IMR-90 (cell line): ENCODE measurements at regions not wholly inside any gene's neighbourhood (a gene's known extent, or its start where the extent isn't known, plus 50 kb on each side); places are given as distances from the start of the nearest gene placed in this dataset.

Experiments used
- ATAC-seq: fragments of 200-7000 bp; cut with Tn5 transposase; 2 replicates; pipeline ENCODE4 v1.9.1; 2020; ENCODE audit warnings: low read depth, mild to moderate bottlenecking, moderate library complexity
- BruUV-seq: library from RNA; stranded (reverse); fragments of 400-500 nt; replicated peaks from 2 replicates; lab custom pipeline; 2021; lab: Mats Ljungman, UMichigan
- CTCF ChIA-PET: fragments of 300-600 bp; formaldehyde crosslinking; extraction: SDS; loops from one replicate; lab custom pipeline; 2021; ENCODE audit warnings: antibody characterized with exemption; lab: Yijun Ruan, JAX
- POLR2A ChIA-PET: fragments of 300-600 bp; sonication (Branson Sonifier 250); formaldehyde crosslinking; loops from one replicate; lab custom pipeline; 2022; ENCODE audit warnings: antibody characterized with exemption; ENCODE audit not compliant: unreplicated experiment; lab: Charles Lee
- DNase-seq: peaks from one replicate; pipeline ENCODE4 v3.0.0; 2013
- H2AFZ ChIP-seq: replicated peaks from 2 replicates; pipeline ENCODE3; 2013; ENCODE audit warnings: low read length, mild to moderate bottlenecking; ENCODE audit not compliant: poor library complexity
- H2AK5ac ChIP-seq: 2 replicates; pipeline ENCODE4 v1.6.1; 2013; ENCODE audit warnings: low read depth, low read length, inconsistent platforms
- H2AK9ac ChIP-seq: replicated peaks from 2 replicates; pipeline ENCODE3; 2013; ENCODE audit warnings: mild to moderate bottlenecking, low read depth, low read length, moderate library complexity; ENCODE audit not compliant: poor library complexity
- H2BK120ac ChIP-seq: 2 replicates; pipeline ENCODE4 v1.6.1; 2013; ENCODE audit warnings: low read depth, low read length, inconsistent platforms
- H2BK15ac ChIP-seq: 3 replicates; pipeline ENCODE4 v1.6.1; 2013; ENCODE audit warnings: low read depth, low read length, inconsistent platforms
- H2BK20ac ChIP-seq: 2 replicates; pipeline ENCODE4 v1.6.1; 2013; ENCODE audit warnings: low read depth, mild to moderate bottlenecking, inconsistent platforms, low read length, moderate library complexity
- H2BK5ac ChIP-seq: 2 replicates; pipeline ENCODE4 v1.6.1; 2013; ENCODE audit warnings: mild to moderate bottlenecking, low read depth, low read length, inconsistent platforms; ENCODE audit not compliant: poor library complexity, severe bottlenecking
- H3K14ac ChIP-seq: replicated peaks from 2 replicates; pipeline ENCODE4 v1.6.1; 2013; ENCODE audit warnings: low read depth, low read length, inconsistent platforms
- H3K18ac ChIP-seq: 2 replicates; pipeline ENCODE4 v1.6.1; 2013; ENCODE audit warnings: low read depth, low read length, control low read depth
- H3K23ac ChIP-seq: 2 replicates; pipeline ENCODE4 v1.6.1; 2013; ENCODE audit warnings: low read depth, low read length, inconsistent platforms
- H3K27ac ChIP-seq: 2 replicates; pipeline ENCODE4 v1.5.1; 2013; ENCODE audit warnings: mild to moderate bottlenecking, control low read depth, low read length; ENCODE audit not compliant: insufficient read depth
- H3K27me3 ChIP-seq: 2 replicates; pipeline ENCODE4 v1.6.1; 2013; ENCODE audit warnings: low read length; ENCODE audit not compliant: control insufficient read depth, insufficient read depth
- H3K36me3 ChIP-seq: 2 replicates; pipeline ENCODE4 v1.6.1; 2013; ENCODE audit warnings: low read length, mixed read lengths; ENCODE audit not compliant: control insufficient read depth, insufficient read depth
- H3K4ac ChIP-seq: 2 replicates; pipeline ENCODE4 v1.6.1; 2013; ENCODE audit warnings: low read depth, low read length, inconsistent platforms
- H3K4me1 ChIP-seq: 2 replicates; pipeline ENCODE4 v1.6.1; 2013; ENCODE audit warnings: low read length, mixed read lengths; ENCODE audit not compliant: control insufficient read depth, insufficient read depth
- H3K4me2 ChIP-seq: 2 replicates; pipeline ENCODE4 v1.6.1; 2013; ENCODE audit warnings: low read depth, mild to moderate bottlenecking, control low read depth, low read length, moderate library complexity
- H3K4me3 ChIP-seq: 2 replicates; pipeline ENCODE4 v1.5.1; 2013; ENCODE audit warnings: low read depth, mild to moderate bottlenecking, control low read depth, low read length, moderate library complexity; ENCODE audit not compliant: insufficient read depth
- H3K56ac ChIP-seq: 2 replicates; pipeline ENCODE4 v1.6.1; 2013; ENCODE audit warnings: low read length, inconsistent platforms; ENCODE audit not compliant: insufficient read depth; ENCODE audit errors: extremely low read depth
- H3K79me1 ChIP-seq, 2 experiments: 2 replicates each; pipeline ENCODE4 v1.6.1; 2013; ENCODE audit warnings: low read length in 2 of 2, inconsistent platforms in 1 of 2, low read depth in 1 of 2
- H3K9ac ChIP-seq: 2 replicates; pipeline ENCODE4 v1.6.1; 2013; ENCODE audit warnings: low read depth, low read length, control low read depth
- H3K9me1 ChIP-seq: 2 replicates; pipeline ENCODE4 v1.6.1; 2013; ENCODE audit warnings: low read length, inconsistent platforms; ENCODE audit not compliant: insufficient read depth
- H3K9me3 ChIP-seq: 2 replicates; pipeline ENCODE4 v1.6.1; 2013; ENCODE audit warnings: low read length; ENCODE audit not compliant: control insufficient read depth, insufficient read depth
- H4K20me1 ChIP-seq: 2 replicates; pipeline ENCODE4 v1.6.1; 2013; ENCODE audit warnings: low read length, inconsistent platforms; ENCODE audit not compliant: insufficient read depth
- H4K5ac ChIP-seq: 2 replicates; pipeline ENCODE4 v1.6.1; 2013; ENCODE audit warnings: mild to moderate bottlenecking, low read depth, low read length, control low read depth
- H4K8ac ChIP-seq, 2 experiments: 2 replicates each; pipeline ENCODE4 v1.6.1; 2013; ENCODE audit warnings: low read depth in 2 of 2, low read length in 2 of 2, control low read depth in 1 of 2, inconsistent platforms in 1 of 2
- H4K91ac ChIP-seq: 2 replicates; pipeline ENCODE4 v1.6.1; 2013; ENCODE audit warnings: low read depth, low read length, inconsistent platforms; ENCODE audit not compliant: insufficient read depth
- BHLHE40 ChIP-seq: fragments of 150-350 bp; IDR thresholded peaks from 2 replicates; pipeline ENCODE4 v1.6.1; 2016; ENCODE audit warnings: mild to moderate bottlenecking, low read depth, low read length
- CEBPB ChIP-seq: IDR thresholded peaks from 2 replicates; pipeline ENCODE4 v1.6.1; 2012; ENCODE audit warnings: low read depth, low read length, improper control_type of control experiment
- CHD1 ChIP-seq: IDR thresholded peaks from 2 replicates; pipeline ENCODE4 v1.6.1; 2012; ENCODE audit warnings: low read depth, low read length, improper control_type of control experiment
- FOS ChIP-seq: fragments of 150-350 bp; IDR thresholded peaks from 2 replicates; pipeline ENCODE4 v1.6.1; 2016; ENCODE audit warnings: low read depth, low read length
- MAFK ChIP-seq: IDR thresholded peaks from 2 replicates; pipeline ENCODE4 v1.6.1; 2012; ENCODE audit warnings: low read depth, low read length, improper control_type of control experiment
- MAZ ChIP-seq: IDR thresholded peaks from 2 replicates; pipeline ENCODE4 v1.6.1; 2012; ENCODE audit warnings: low read depth, mild to moderate bottlenecking, low read length, improper control_type of control experiment, moderate library complexity, borderline replicate concordance
- MXI1 ChIP-seq: IDR thresholded peaks from 2 replicates; pipeline ENCODE4 v1.6.1; 2012; ENCODE audit warnings: low read depth, mild to moderate bottlenecking, low read length, moderate library complexity, borderline replicate concordance
- NFE2L2 ChIP-seq: fragments of 150-350 bp; IDR thresholded peaks from 2 replicates; pipeline ENCODE4 v1.6.1; 2016; ENCODE audit warnings: low read depth, mild to moderate bottlenecking, low read length
- POLR2A ChIP-seq: IDR thresholded peaks from 2 replicates; pipeline ENCODE4 v1.6.1; 2012; ENCODE audit warnings: mild to moderate bottlenecking, low read depth, low read length
- RAD21 ChIP-seq: IDR thresholded peaks from 2 replicates; pipeline ENCODE4 v1.6.1; 2012; ENCODE audit warnings: low read length, improper control_type of control experiment
- RCOR1 ChIP-seq: IDR thresholded peaks from 2 replicates; pipeline ENCODE4 v1.6.1; 2012; ENCODE audit warnings: mild to moderate bottlenecking, low read length, improper control_type of control experiment; ENCODE audit not compliant: insufficient replicate concordance
- RFX5 ChIP-seq: IDR thresholded peaks from 2 replicates; pipeline ENCODE4 v1.8.0; 2012; ENCODE audit warnings: low read depth, mild to moderate bottlenecking, low read length, moderate library complexity
- SMC3 ChIP-seq: fragments of 150-350 bp; IDR thresholded peaks from 2 replicates; pipeline ENCODE4 v1.6.1; 2016; ENCODE audit warnings: low read depth, mild to moderate bottlenecking, antibody characterized with exemption, low read length, moderate library complexity
- USF2 ChIP-seq: fragments of 150-350 bp; IDR thresholded peaks from 2 replicates; pipeline ENCODE4 v1.6.1; 2017; ENCODE audit warnings: mild to moderate bottlenecking, antibody characterized with exemption, low read length, low read depth
- WGBS, 2 experiments: methylation state at CpG; one replicate each; pipeline versions ENCODE4 v1.1.5 to v1.1.7; 2013; ENCODE audit warnings: missing lambda C conversion rate in 2 of 2; ENCODE audit not compliant: insufficient read length in 1 of 2; ENCODE audit errors: extremely low coverage in 2 of 2; 5-methylcytosine and 5-hydroxymethylcytosine counted together
- dilution Hi-C: fragments of 300-500 bp; cut with HindIII; formaldehyde crosslinking; loops from one replicate; pipeline ENCODE4 v1.14.3; 2018; ENCODE audit warnings: low sequenced_read_pairs; ENCODE audit not compliant: unreplicated experiment
- in situ Hi-C: fragments of 300-500 bp; cut with MboI; formaldehyde crosslinking; loops from 3 replicates; pipeline ENCODE4 v1.14.3; 2019; ENCODE audit warnings: low sequenced_read_pairs, inconsistent platforms, mixed read lengths
- intact Hi-C: fragments of 100-400 bp; cut with micrococcal nuclease; formaldehyde crosslinking; loops from 2 replicates; pipeline ENCODE4 v1.10.0; 2022
- TF ChIP-seq, protein P1 (sequence below): conservative IDR thresholded peaks from 2 replicates; pipeline ENCODE4 v1.5.1; 2012; ENCODE audit warnings: mild to moderate bottlenecking, low read depth, low read length, improper control_type of control experiment
- TF ChIP-seq, protein P2 (sequence below): fragments of 150-350 bp; IDR thresholded peaks from 2 replicates; pipeline ENCODE4 v1.6.1; 2016; ENCODE audit warnings: low read depth, mild to moderate bottlenecking, low read length, moderate library complexity, borderline replicate concordance

DNA sequence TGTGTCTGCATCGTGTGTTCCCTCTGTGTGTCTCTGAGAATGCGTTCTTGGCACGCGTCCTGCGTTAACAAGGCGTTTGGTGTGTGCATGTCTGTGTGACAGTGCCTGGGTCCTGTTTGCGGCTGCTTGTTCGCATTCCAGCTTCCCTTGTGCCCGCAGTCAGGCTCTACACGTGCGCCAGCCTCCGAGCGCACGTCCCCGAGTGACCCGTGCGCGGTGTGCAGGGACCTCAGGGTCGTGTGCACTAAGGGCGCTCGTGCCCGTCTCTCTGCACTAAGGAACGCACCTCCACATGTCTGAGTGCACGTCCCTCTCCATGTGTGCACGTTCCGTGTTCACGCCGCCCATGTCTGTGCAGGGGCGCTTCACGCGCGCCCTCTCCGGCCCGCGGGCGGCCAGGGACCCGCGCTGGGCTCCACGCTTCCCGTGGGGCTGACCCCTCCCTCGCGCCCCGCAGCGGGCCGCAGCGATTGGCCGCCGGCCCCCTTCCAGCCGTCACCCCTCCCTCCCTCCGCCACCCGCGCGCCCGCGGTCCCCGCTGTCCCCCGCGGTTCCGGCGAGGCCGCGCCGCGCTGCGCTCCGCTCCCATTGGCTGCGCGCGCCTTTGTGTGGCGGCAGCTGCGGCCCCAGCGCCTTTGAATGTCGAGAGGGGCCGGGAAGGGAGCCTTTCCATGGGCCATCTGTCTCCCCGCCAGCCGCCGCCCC is 229.4 kb downstream of the HAUS1 start:
- Histone ChIP-seq H3K4ac (no peak overlapping the region), H2AK9ac (no peak overlapping the region), H3K9me3 (no peaks in the 10 kb centered on the region), H2AFZ (peak overlapping the region; percentile 59), H3K79me1 (no peaks in the 10 kb centered on the region), H2AK5ac (no peak overlapping the region), H3K27me3 (peaks cover 55% of the 10 kb centered on the region), H3K4me2 (peak overlapping the region; percentile 68; the same call in 1 of the 2 replicates), H3K9ac (no peak overlapping the region), H3K56ac (no peak overlapping the region), H3K18ac (no peak overlapping the region), H4K5ac (no peak overlapping the region), H3K4me1 (no peaks in the 10 kb centered on the region), H3K36me3 (no peaks in the 10 kb centered on the region), H2BK20ac (no peak overlapping the region), H4K91ac (no peak overlapping the region), H2BK15ac (no peak overlapping the region), H4K20me1 (no peaks in the 10 kb centered on the region), H3K14ac (no peak overlapping the region), H2BK120ac (no peak overlapping the region), H2BK5ac (no peak overlapping the region), H4K8ac (no peak overlapping the region), H3K23ac (no peak overlapping the region), H3K9me1 (no peaks in the 10 kb centered on the region), H3K4me3 (0 out of 2 replicates have a peak overlapping the region, but pooled peaks have one; percentile 6), H3K27ac (no peak overlapping the region)
- WGBS, 2 experiments: 0% methylated on average over 11 of the region's 77 CpGs; no CpG with 5 or more reads in 1 of the 2 experiments
- ChIA-PET POLR2A (no interaction called here), CTCF (no interaction called here)
- peak; percentile 35 for ATAC-seq
- dilution Hi-C loops (no loop called here), intact Hi-C loops (no loop called here), in situ Hi-C loops (no loop called here)
- no TSS peak for BruUV-seq
- no peak for TF ChIP-seq RFX5
- TF ChIP-seq RAD21: no peak
- no peak for TF ChIP-seq SMC3
- no peak for TF ChIP-seq MAFK
- no peak for TF ChIP-seq MXI1
- no peak for TF ChIP-seq POLR2A
- TF ChIP-seq RCOR1: no peak
- TF ChIP-seq, protein P1, sequence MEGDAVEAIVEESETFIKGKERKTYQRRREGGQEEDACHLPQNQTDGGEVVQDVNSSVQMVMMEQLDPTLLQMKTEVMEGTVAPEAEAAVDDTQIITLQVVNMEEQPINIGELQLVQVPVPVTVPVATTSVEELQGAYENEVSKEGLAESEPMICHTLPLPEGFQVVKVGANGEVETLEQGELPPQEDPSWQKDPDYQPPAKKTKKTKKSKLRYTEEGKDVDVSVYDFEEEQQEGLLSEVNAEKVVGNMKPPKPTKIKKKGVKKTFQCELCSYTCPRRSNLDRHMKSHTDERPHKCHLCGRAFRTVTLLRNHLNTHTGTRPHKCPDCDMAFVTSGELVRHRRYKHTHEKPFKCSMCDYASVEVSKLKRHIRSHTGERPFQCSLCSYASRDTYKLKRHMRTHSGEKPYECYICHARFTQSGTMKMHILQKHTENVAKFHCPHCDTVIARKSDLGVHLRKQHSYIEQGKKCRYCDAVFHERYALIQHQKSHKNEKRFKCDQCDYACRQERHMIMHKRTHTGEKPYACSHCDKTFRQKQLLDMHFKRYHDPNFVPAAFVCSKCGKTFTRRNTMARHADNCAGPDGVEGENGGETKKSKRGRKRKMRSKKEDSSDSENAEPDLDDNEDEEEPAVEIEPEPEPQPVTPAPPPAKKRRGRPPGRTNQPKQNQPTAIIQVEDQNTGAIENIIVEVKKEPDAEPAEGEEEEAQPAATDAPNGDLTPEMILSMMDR: no peak
- TF ChIP-seq CHD1: no peak
- no peak for TF ChIP-seq CEBPB
- no peak for TF ChIP-seq MAZ
- no peak for TF ChIP-seq BHLHE40
- no peak for TF ChIP-seq USF2
- TF ChIP-seq FOS: no peak
- TF ChIP-seq, protein P2, sequence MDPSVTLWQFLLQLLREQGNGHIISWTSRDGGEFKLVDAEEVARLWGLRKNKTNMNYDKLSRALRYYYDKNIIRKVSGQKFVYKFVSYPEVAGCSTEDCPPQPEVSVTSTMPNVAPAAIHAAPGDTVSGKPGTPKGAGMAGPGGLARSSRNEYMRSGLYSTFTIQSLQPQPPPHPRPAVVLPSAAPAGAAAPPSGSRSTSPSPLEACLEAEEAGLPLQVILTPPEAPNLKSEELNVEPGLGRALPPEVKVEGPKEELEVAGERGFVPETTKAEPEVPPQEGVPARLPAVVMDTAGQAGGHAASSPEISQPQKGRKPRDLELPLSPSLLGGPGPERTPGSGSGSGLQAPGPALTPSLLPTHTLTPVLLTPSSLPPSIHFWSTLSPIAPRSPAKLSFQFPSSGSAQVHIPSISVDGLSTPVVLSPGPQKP: no peak
- no peak for TF ChIP-seq NFE2L2
- no peak for DNase-seq
